GM21619 (cell line): ENCODE measurements at regions not wholly inside any gene's neighbourhood (a gene's known extent, or its start where the extent isn't known, plus 50 kb on each side); places are given as distances from the start of the nearest gene placed in this dataset.

ENCODE experiments used
- ATAC-seq: cut with Tn5 transposase; IDR thresholded peaks from one replicate; pipeline ENCODE4 v1.9.1; 2021; ENCODE audit not compliant: unreplicated experiment

DNA sequence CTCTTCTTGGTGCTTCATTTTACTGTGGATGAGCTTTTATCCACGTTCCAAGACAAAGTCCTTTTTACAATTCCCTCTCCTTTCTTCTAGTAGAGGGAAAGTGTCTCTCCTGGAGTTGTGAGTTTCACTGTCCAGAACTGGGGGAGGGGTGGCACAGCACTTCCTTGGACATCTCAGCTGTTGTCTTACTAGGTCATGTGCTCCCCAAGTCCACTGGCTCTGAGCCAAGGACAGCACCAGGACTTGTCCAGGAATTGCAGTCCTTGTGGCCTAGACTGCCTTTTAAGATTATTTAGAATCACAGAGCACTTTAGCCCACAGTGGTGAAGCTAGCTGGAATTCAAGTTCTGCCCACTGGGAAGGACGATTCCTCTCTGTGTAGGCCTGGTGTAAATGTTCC lies 700.2 kb upstream of the PTPRD start:
- no peak for ATAC-seq

DNA sequence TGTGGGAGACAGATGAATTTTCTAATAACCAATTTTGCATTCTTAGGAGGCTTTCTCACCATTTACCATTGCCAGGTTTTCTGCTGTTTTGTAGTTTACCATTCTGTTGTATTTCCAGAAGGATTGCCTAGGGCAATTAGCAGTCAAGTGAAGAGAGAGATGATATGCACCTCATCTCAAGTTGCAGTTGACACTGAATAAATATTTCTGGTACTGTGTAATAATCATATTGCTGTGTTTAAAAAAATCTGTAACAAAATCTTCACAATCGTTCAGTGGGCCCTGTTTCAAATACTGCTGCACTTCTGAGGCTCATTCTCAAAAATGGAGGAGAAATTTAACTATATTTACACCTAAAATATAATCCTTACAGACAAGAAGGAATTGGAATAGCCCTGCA lies 706.1 kb upstream of the PTPRD start:
- ATAC-seq, result no peak

DNA sequence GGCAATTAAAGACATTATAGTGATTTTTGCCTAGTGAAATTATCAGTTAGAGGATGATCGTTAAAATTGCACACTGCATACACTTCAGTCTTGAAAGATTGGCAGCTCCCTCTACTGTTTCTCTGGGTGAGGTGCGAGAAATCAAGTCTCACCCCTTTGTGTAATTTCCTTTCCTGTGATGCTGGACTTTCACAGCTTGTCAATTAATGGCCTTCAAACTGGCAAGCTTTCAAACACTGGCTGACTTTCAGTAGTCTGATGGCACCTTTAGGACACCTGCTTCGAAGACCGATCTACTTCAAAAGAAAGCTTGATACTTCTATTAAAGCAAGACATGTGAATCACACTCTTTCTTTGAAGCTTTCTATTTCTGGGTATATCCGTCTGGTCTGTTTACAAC lies 706.7 kb upstream of the PTPRD start:
- ATAC-seq, result peak; percentile 58

GRCh38 chr9:11320989-11321388 lies 708.2 kb upstream of the PTPRD start:
- no peak for ATAC-seq

- ATAC-seq, result no peak
Observed at GRCh38 chr9:11323457-11323856, 710.7 kb upstream of the PTPRD start.

DNA sequence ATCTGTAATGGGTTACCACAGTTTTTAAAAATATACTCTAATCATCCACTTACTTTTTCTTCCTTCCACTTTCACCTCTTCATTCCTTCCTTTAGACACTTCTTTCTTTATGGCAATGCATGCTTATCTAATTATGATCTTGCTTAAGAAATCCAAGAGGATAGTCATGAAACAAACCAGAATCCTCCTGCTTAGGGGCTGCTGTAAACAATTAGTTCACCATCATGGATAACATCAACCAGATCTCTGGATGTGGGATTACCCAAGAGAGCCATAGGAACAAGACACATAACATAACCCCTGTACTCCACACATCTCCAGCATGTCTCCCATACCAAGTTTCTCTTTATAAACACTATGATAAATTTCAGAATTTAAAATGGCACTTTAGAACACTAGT lies 713.4 kb upstream of the PTPRD start:
- no peak for ATAC-seq

- ATAC-seq, result no peak
Observed at GRCh38 chr9:11328326-11328725, 715.5 kb upstream of the PTPRD start.

DNA sequence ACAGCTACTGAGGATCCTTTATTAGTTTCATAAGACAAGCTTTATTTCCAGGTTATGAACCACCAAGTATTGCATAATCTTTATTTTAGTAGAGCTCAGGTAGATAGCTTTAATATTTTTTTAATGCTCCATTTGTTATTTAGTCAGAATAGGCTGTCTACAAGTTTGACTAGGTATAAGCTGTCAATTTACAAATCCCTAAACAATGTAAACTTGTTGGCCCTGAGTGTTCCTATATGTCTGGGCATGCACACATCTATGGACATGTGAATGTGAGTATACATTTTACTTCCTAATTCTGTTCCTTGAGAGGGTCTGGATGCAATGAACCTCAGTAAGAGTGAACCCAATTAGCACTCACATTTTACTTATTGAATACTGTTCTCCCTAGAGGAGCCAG lies 722.2 kb upstream of the PTPRD start:
- ATAC-seq, result no peak

DNA sequence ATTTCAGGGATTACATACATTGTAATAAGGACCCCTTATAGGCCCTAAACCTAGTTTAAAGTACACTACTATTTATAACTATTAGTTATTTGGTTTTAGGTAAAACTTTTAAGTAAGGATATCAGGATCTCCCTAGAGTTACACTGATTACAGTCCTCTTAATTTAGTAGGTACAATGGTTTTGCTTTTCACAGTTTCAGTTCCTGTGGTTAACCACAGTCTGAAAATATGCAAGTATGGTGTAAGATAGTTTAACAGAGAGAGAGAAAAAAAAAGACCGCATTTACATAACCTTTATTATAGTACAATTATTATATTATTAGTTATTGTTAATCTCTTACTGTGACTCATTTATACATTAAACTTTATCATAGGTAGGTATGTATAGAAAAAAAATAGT lies 725.3 kb upstream of the PTPRD start:
- ATAC-seq, result peak; percentile 78

GRCh38 chr9:11340654-11341053 lies 727.9 kb upstream of the PTPRD start:
- no peak for ATAC-seq

- ATAC-seq, result no peak
Observed at GRCh38 chr9:11347437-11347836, 734.6 kb upstream of the PTPRD start.

GRCh38 chr9:11348366-11348765 lies 735.6 kb upstream of the PTPRD start:
- no peak for ATAC-seq

DNA sequence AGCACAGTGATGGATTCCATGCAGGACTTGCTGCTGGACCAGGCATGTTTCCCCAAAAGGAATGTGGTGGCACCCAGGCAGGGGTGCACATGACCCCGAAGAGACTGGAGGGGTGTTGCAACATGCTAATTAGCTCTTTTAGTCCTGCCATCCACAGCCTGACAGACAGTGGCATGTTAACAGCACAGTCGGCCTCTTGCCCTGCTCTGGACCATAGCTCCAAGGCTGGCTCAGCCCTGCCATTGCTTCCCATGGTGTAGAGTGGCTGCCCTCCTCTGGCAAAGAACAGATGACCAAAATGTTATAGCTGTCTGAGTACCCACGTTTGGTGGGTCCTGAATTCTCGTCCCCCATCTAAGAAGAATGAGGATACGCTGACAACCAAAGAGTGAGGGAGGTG lies 736.4 kb upstream of the PTPRD start:
- no peak for ATAC-seq

GRCh38 chr9:11352612-11353011 lies 739.8 kb upstream of the PTPRD start:
- no peak for ATAC-seq

DNA sequence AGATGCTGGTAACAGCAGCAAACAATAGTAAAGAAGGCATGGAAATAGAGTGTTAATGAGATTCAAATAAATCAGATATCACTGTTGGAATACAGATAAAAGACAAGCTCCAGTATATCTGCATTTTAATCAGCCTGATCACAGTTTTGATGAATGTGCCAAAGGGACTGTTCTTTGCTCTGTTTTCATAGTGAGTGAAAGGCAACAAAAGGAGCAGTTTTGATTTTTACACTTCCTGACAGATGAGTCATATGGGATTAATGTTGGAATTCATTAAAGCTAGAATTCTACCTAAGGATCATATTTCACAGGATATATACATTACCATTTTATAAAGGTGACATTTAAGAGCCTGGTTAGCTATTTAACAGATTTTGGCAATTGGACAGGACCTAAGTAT lies 743.3 kb upstream of the PTPRD start:
- ATAC-seq, result no peak

DNA sequence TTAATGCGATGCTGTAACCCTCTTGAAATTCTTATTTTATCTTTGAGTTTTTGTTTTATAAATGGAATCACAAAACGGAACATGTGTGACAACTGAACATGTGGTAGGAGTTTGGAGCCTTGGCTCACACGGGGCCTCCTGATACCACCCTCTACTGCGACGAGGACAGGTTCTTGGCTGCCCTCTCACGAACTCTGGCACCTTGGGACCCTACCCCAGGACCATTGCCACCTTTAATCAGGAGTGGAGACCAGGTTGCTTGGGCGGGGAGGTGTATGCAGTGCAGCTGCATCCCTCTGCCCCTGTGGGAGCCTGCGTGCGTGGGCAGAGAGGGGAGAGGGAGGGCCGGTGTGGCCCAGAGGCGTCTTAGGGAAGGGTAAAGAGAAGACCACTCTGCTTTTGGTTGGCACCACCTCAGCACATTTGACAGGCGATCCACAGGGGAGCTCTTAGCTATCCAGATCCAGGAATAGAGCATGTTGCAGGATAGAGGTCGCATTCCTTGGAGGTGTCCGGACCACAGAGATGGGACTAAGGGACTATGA lies 753.9 kb upstream of the PTPRD start:
- ATAC-seq, result no peak

- ATAC-seq, result no peak
Observed at GRCh38 chr9:11374926-11375325, 762.1 kb upstream of the PTPRD start.

DNA sequence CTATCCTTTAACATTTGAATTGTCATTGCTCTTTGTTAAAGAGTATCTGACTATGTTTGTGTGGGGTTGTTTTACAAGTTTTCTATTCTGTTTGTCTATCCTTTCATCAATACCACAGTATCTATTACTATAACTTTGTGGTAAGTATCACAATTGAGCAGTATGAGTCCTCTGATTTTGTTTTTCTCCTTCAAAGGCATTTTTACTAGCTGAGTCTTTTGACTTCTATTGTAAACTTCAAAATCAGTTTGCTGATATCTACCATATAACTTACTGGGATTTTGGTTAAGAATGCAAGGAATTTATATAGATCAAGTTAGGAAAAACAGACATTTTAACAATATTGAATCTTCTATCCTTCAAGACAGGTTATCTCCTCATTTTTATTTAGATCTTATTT lies 789.8 kb upstream of the PTPRD start:
- ATAC-seq, result no peak

GRCh38 chr9:11414241-11414640 lies 801.4 kb upstream of the PTPRD start:
- no peak for ATAC-seq

GRCh38 chr9:11417782-11418181 lies 805.0 kb upstream of the PTPRD start:
- ATAC-seq, result no peak

- no peak for ATAC-seq
Observed at GRCh38 chr9:11431490-11431889, 818.7 kb upstream of the PTPRD start.

DNA sequence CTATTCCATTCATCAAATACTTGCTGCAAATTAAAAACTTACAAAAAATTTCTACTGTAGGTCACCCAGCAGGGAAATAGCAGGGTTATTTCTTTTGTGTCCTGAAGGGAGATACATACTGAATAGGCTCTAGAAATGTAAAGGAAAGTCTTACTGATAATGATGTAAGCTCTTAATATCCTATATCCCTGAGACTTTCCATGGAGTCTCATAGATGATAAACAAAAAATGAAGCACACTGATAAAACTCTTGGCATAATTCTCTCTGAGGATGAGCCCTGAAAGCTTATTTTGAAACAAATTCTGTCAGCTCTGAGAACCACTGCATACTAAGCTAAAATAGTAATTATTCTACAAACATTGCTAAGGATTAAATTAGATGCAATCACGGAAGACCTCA lies 819.6 kb upstream of the PTPRD start:
- no peak for ATAC-seq

DNA sequence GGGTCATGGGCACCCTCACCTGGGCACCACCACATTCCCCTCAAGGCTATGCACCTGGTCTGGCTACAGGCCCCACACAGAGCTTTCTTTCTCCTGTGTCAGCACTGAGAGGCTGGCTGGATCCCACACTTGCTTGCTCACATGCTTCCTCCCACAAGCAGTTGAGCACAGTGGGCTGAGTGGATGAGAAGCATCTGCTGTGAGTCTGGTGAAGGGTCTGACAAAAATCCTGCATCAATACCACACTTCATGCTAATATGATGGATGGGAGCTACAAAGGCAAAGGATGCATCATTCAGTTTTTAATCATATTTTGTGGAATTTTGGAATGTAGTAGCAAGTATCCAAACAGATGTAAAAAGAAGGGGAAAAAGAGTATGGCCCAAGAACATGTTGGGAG lies 830.8 kb upstream of the PTPRD start:
- ATAC-seq, result no peak
